H1 (cell line): ENCODE measurements at regions not wholly inside any gene's neighbourhood (a gene's known extent, or its start where the extent isn't known, plus 50 kb on each side); places are given as distances from the start of the nearest gene placed in this dataset.

Experiments used
- CBX8 ChIP-seq: fragments of 300-800, 300-1000 bp; sonication (generic); IDR thresholded peaks from 2 replicates; pipeline ENCODE4 v1.7.1; 2016; ENCODE audit warnings: low read depth, low read length, borderline replicate concordance

DNA sequence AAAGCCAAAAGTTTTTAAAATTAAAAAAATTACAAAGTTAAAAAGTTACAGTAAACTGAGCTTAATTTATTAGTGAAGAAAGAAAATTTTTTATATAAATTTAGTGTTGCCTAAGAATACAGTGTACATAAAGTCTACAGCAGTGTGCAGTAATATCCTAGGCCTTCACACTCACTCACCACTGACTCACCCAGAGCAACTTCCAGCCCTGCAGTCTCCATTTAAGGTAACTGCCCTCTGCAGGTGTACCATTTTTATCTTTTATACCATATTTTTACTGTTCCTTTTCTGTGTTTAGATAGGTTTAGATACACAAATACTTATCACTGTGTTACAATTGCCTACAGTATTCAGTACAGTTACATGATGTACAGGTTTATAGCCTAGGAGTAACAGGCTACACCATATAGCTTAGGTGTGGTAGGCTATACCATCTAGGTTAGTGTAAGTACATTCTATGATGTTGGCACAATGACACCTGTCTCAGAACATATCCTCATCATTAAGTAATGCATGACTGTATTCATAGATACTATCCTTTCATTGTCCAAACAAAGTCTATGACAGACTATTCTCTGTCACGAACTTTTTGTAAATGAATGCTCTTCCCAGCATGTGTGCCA, 78.6 kb upstream of the PBX1 start (continued):
- TF ChIP-seq CBX8: no peak
